HUES48 (cell line): ENCODE measurements at regions not wholly inside any gene's neighbourhood (a gene's known extent, or its start where the extent isn't known, plus 50 kb on each side); places are given as distances from the start of the nearest gene placed in this dataset.
"Not testable (repeated sequence)": the region's sequence is repeated elsewhere in the genome, so short reads cannot be mapped to it uniquely, and the experiment has no call there.

Source experiments
- H3K27ac ChIP-seq: one replicate; pipeline ENCODE4 v1.7.0; 2013; ENCODE audit warnings: low read depth, low read length, inconsistent platforms
- H3K27me3 ChIP-seq: 2 replicates; pipeline ENCODE4 v1.6.1; 2013; ENCODE audit warnings: mild to moderate bottlenecking, low read length; ENCODE audit not compliant: control insufficient read depth, insufficient read depth
- H3K36me3 ChIP-seq: 2 replicates; pipeline ENCODE4 v1.6.1; 2013; ENCODE audit warnings: low read length; ENCODE audit not compliant: control insufficient read depth, insufficient read depth
- H3K4me1 ChIP-seq: 2 replicates; pipeline ENCODE4 v1.6.1; 2013; ENCODE audit warnings: mild to moderate bottlenecking, low read length; ENCODE audit not compliant: control insufficient read depth, insufficient read depth
- H3K4me3 ChIP-seq: 2 replicates; pipeline ENCODE4 v1.5.1; 2013; ENCODE audit warnings: mild to moderate bottlenecking, low read depth, low read length
- H3K9ac ChIP-seq: 2 replicates; pipeline ENCODE4 v1.6.1; 2013; ENCODE audit warnings: mild to moderate bottlenecking, low read depth, low read length, moderate library complexity
- H3K9me3 ChIP-seq: 2 replicates; pipeline ENCODE4 v1.6.1; 2013; ENCODE audit warnings: low read length; ENCODE audit not compliant: control insufficient read depth, insufficient read depth

- no peaks in the 10 kb centered on the region for H3K27me3 ChIP-seq
- H3K9me3 ChIP-seq, result no peaks in the 10 kb centered on the region
- H3K9ac ChIP-seq, result no peak overlapping the region
- no peaks in the 10 kb centered on the region for H3K4me1 ChIP-seq
- H3K36me3 ChIP-seq, result no peaks in the 10 kb centered on the region
- H3K4me3 ChIP-seq, result no peak overlapping the region
- no peak overlapping the region for H3K27ac ChIP-seq
Measured at GRCh38 chr4:127364911-127365310, 267.8 kb upstream of the INTU start.

- Histone ChIP-seq H3K9me3 (no peaks in the 10 kb centered on the region), H3K9ac (no peak overlapping the region), H3K27ac (no peak overlapping the region), H3K36me3 (no peaks in the 10 kb centered on the region), H3K4me3 (no peak overlapping the region), H3K27me3 (no peaks in the 10 kb centered on the region), H3K4me1 (no peaks in the 10 kb centered on the region)
Measured at GRCh38 chr4:127370604-127371003, 262.2 kb upstream of the INTU start.

GRCh38 chr4:127379499-127379898 lies 253.3 kb upstream of the INTU start:
- Histone ChIP-seq H3K36me3 (no peaks in the 10 kb centered on the region), H3K9ac (no peak overlapping the region), H3K27ac (no peak overlapping the region), H3K4me1 (no peaks in the 10 kb centered on the region), H3K9me3 (peaks cover 5% of the 10 kb centered on the region; the same call in 1 of the 2 replicates), H3K4me3 (no peak overlapping the region), H3K27me3 (no peaks in the 10 kb centered on the region)

DNA sequence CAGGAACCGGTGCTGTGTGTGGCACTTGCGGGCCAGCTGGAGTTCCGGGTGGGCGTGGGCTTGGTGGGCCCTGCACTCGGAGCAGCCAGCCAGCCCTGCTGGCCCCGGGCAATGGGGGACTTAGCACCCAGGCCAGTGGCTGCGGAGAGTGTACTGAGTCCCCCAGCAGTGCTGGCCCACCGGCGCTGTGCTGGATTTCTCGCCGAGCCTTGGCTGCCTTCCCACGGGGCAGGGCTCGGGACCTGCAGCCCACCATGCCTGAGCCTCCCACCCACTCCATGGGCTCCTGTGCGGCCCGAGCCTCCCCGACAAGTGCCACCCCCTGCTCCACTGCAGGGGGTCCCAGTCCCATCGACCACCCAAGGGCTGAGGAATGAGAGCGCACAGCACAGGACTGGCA lies 252.8 kb upstream of the INTU start:
- not testable (repeated sequence) for H3K4me3 ChIP-seq, H3K27me3 ChIP-seq, H3K27ac ChIP-seq, H3K4me1 ChIP-seq, H3K9ac ChIP-seq, H3K9me3 ChIP-seq, H3K36me3 ChIP-seq

GRCh38 chr4:127383666-127384065 lies 249.1 kb upstream of the INTU start:
- Histone ChIP-seq H3K9ac (no peak overlapping the region), H3K4me3 (no peak overlapping the region), H3K36me3 (no peaks in the 10 kb centered on the region), H3K4me1 (no peaks in the 10 kb centered on the region), H3K27me3 (no peaks in the 10 kb centered on the region), H3K27ac (no peak overlapping the region), H3K9me3 (peaks cover 5% of the 10 kb centered on the region; the same call in 1 of the 2 replicates)

- H3K9me3 ChIP-seq, result no peaks in the 10 kb centered on the region
- no peak overlapping the region for H3K4me3 ChIP-seq
- H3K36me3 ChIP-seq, result no peaks in the 10 kb centered on the region
- no peak overlapping the region for H3K27ac ChIP-seq
- H3K27me3 ChIP-seq, result no peaks in the 10 kb centered on the region
- no peak overlapping the region for H3K9ac ChIP-seq
- H3K4me1 ChIP-seq, result no peaks in the 10 kb centered on the region
Measured at GRCh38 chr4:127394516-127394915, 238.2 kb upstream of the INTU start.

DNA sequence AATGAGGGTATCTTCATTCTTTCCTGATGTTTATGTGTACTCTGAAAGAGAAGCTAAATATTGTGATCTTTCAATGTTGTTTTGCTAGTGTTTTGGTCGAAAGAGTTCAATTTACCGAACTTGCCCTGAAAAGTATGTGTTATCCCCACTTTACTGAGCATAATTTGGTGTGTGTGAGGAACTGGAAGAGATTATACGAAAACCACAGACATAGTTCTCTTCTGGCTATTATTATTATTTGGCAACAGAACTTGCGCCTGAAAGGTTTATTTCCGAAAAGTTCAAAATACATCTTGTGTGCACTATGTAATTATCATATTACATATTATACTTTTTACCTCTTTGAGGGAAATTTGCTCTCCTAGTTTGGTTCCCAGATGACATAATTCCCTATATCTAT lies 232.5 kb upstream of the INTU start:
- H3K27me3 ChIP-seq, result no peaks in the 10 kb centered on the region
- no peaks in the 10 kb centered on the region for H3K9me3 ChIP-seq
- H3K36me3 ChIP-seq, result no peaks in the 10 kb centered on the region
- H3K27ac ChIP-seq, result no peak overlapping the region
- H3K4me1 ChIP-seq, result no peaks in the 10 kb centered on the region
- H3K9ac ChIP-seq, result no peak overlapping the region
- no peak overlapping the region for H3K4me3 ChIP-seq

DNA sequence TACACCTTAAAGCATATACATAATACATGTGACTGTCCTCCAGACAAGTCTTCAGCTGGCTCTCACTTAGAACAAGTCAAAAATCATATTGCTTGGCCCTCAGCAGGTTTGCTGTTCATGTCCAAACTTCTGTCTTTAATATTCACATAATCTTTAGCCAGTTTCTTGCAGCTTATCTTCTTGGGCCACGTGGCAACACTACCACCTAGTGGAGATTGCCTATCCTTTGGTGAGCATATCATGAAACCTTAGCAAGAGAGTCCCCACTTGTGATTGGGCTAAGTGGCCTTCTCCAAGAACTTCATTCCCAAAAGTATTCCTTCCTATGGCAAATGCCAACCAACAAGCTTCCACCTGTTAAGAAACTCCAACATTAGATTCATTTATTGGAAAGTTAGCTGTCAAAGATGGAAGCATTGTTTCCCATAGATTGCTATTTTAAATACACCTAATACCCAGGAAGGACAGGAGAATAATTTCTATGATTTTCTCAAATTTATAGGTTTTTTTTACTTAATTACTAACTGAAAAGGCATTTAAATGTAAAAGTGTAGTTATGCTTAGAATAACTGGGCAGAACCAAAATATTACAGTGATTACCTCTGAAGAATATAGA lies 231.9 kb upstream of the INTU start:
- Histone ChIP-seq H3K36me3 (no peaks in the 10 kb centered on the region), H3K9ac (no peak overlapping the region), H3K9me3 (peaks cover under 1% of the 10 kb centered on the region; the same call in 1 of the 2 replicates), H3K27ac (no peak overlapping the region), H3K27me3 (no peaks in the 10 kb centered on the region), H3K4me1 (no peaks in the 10 kb centered on the region), H3K4me3 (no peak overlapping the region)

- Histone ChIP-seq H3K9me3 (peaks cover 26% of the 10 kb centered on the region), H3K4me1 (no peaks in the 10 kb centered on the region), H3K4me3 (no peak overlapping the region), H3K27ac (no peak overlapping the region), H3K36me3 (no peaks in the 10 kb centered on the region), H3K9ac (no peak overlapping the region), H3K27me3 (no peaks in the 10 kb centered on the region)
Measured at GRCh38 chr4:127403471-127404084, 229.2 kb upstream of the INTU start.

GRCh38 chr4:127406187-127406586 lies 226.6 kb upstream of the INTU start:
- H3K4me1 ChIP-seq, result no peaks in the 10 kb centered on the region
- no peak overlapping the region for H3K27ac ChIP-seq
- no peak overlapping the region for H3K4me3 ChIP-seq

GRCh38 chr4:127407572-127407971 lies 225.2 kb upstream of the INTU start:
- not testable (repeated sequence) for H3K4me3 ChIP-seq, H3K27me3 ChIP-seq, H3K27ac ChIP-seq, H3K9ac ChIP-seq, H3K4me1 ChIP-seq, H3K36me3 ChIP-seq
- H3K9me3 ChIP-seq, result peaks cover 30% of the 10 kb centered on the region

More at GRCh38 chr4:127406187-127406586, 226.6 kb upstream of the INTU start:
- Histone ChIP-seq H3K36me3 (no peaks in the 10 kb centered on the region), H3K9ac (no peak overlapping the region), H3K27me3 (no peaks in the 10 kb centered on the region), H3K9me3 (peaks cover 30% of the 10 kb centered on the region)
